Keratinocyte (primary cell): ENCODE measurements at regions not wholly inside any gene's neighbourhood (a gene's known extent, or its start where the extent isn't known, plus 50 kb on each side); places are given as distances from the start of the nearest gene placed in this dataset.

Experiments used
- DNase-seq: peaks from one replicate; pipeline ENCODE4 v3.0.0-alpha.2; 2011; ENCODE audit warnings: low read depth, missing footprints, low spot score
- FAIRE-seq: peaks from 2 replicates; lab custom pipeline; 2011; peaks lifted over from hg19 to GRCh38; lab: Jason Lieb, UNC
- H2AFZ ChIP-seq: 2 replicates; pipeline ENCODE4 v1.6.0; 2012; ENCODE audit warnings: low read length, control low read depth, inconsistent platforms; ENCODE audit not compliant: control insufficient read depth
- H3K27ac ChIP-seq: 2 replicates; pipeline ENCODE4 v1.5.1; 2011; ENCODE audit warnings: low read length; ENCODE audit not compliant: control insufficient read depth, insufficient read depth
- H3K27me3 ChIP-seq: 3 replicates; pipeline ENCODE4 v1.6.0; 2011; ENCODE audit warnings: low read length; ENCODE audit not compliant: control insufficient read depth, insufficient read depth; ENCODE audit errors: extremely low read depth
- H3K36me3 ChIP-seq, 2 experiments: 2 replicates in 1 of 2; 3 replicates in 1 of 2; pipeline ENCODE4 v1.5.1; 2011; ENCODE audit warnings: low read length in 2 of 2, mild to moderate bottlenecking in 1 of 2; ENCODE audit not compliant: control insufficient read depth in 2 of 2, insufficient read depth in 2 of 2; ENCODE audit errors: extremely low read depth in 1 of 2
- H3K4me1 ChIP-seq: 3 replicates; pipeline ENCODE4 v1.5.1; 2011; ENCODE audit warnings: low read length; ENCODE audit not compliant: control insufficient read depth, insufficient read depth; ENCODE audit errors: extremely low read depth
- H3K4me2 ChIP-seq: 3 replicates; pipeline ENCODE4 v1.6.0; 2011; ENCODE audit warnings: low read depth, low read length; ENCODE audit not compliant: control insufficient read depth, insufficient read depth; ENCODE audit errors: extremely low read depth
- H3K4me3 ChIP-seq, 3 experiments: fragments of 200-600 bp in 1 of 3; sonication (generic) in 1 of 3; 2 replicates in 2 of 3; 3 replicates in 1 of 3; pipeline ENCODE4 v1.5.1; 2011 to 2016; ENCODE audit warnings: low read length in 3 of 3, mild to moderate bottlenecking in 3 of 3, control low read depth in 2 of 3, inconsistent platforms in 1 of 3, low read depth in 1 of 3, mixed read lengths in 1 of 3, mixed run types in 1 of 3, moderate library complexity in 1 of 3; ENCODE audit not compliant: control insufficient read depth in 2 of 3, insufficient read depth in 2 of 3; ENCODE audit errors: extremely low read depth in 1 of 3
- H3K79me2 ChIP-seq: 2 replicates; pipeline ENCODE4 v1.6.0; 2012; ENCODE audit warnings: low read length; ENCODE audit not compliant: control insufficient read depth, insufficient read depth
- H3K9ac ChIP-seq: 3 replicates; pipeline ENCODE4 v1.6.0; 2011; ENCODE audit warnings: low read length; ENCODE audit not compliant: control insufficient read depth, insufficient read depth; ENCODE audit errors: extremely low read depth
- H3K9me1 ChIP-seq: 3 replicates; pipeline ENCODE4 v1.6.0; 2011; ENCODE audit warnings: low read length; ENCODE audit not compliant: control insufficient read depth, insufficient read depth; ENCODE audit errors: extremely low read depth
- H3K9me3 ChIP-seq: 2 replicates; pipeline ENCODE4 v1.5.1; 2012; ENCODE audit warnings: low read depth, low read length; ENCODE audit not compliant: control insufficient read depth
- H4K20me1 ChIP-seq: 3 replicates; pipeline ENCODE4 v1.6.0; 2011; ENCODE audit warnings: low read length; ENCODE audit not compliant: control insufficient read depth, insufficient read depth; ENCODE audit errors: extremely low read depth
- EZH2 ChIP-seq: IDR thresholded peaks from one replicate; pipeline ENCODE4 v1.6.1; 2012; ENCODE audit warnings: inconsistent platforms, mild to moderate bottlenecking, low read length, moderate library complexity
- dilution Hi-C: fragments of 300-500 bp; cut with MboI; formaldehyde crosslinking; loops from one replicate; pipeline ENCODE4 v1.7.0; 2020; ENCODE audit warnings: low sequenced_read_pairs; ENCODE audit not compliant: extremely low pct_ligation_motif_present
- TF ChIP-seq, protein P1 (sequence below), 3 experiments: IDR thresholded peaks in 1 of 3; conservative IDR thresholded peaks in 1 of 3; optimal IDR thresholded peaks in 1 of 3; 2 replicates in 2 of 3; 3 replicates in 1 of 3; pipeline versions ENCODE3 to v1.5.1; 2011; ENCODE audit warnings: low read length in 3 of 3, mild to moderate bottlenecking in 3 of 3, moderate library complexity in 2 of 3, control low read depth in 1 of 3, inconsistent platforms in 1 of 3; ENCODE audit not compliant: insufficient read depth in 2 of 3; ENCODE audit errors: extremely low read depth in 1 of 3

DNA sequence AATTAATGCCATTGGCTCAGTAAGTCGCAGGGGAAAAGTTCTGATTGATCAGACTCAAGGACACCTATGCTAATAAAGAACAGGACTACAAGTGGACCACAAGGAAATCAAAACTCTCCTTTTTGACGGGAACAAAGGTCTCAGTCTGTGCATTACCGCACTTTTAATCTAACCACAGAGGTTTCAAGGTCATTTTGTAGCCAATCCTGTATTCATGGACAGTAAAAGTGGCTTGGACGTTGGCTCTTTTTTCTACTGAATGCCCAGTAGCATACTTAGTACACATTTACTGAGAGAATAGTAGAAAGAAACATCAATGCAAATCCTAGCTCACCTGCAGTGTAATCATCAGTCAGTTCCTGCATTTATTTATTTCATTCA is 471.9 kb downstream of the PID1 start:
- Histone ChIP-seq H3K4me3 (no peak overlapping the region), H3K4me1 (no peaks in the 10 kb centered on the region)
- dilution Hi-C loops, result no loop called here

DNA sequence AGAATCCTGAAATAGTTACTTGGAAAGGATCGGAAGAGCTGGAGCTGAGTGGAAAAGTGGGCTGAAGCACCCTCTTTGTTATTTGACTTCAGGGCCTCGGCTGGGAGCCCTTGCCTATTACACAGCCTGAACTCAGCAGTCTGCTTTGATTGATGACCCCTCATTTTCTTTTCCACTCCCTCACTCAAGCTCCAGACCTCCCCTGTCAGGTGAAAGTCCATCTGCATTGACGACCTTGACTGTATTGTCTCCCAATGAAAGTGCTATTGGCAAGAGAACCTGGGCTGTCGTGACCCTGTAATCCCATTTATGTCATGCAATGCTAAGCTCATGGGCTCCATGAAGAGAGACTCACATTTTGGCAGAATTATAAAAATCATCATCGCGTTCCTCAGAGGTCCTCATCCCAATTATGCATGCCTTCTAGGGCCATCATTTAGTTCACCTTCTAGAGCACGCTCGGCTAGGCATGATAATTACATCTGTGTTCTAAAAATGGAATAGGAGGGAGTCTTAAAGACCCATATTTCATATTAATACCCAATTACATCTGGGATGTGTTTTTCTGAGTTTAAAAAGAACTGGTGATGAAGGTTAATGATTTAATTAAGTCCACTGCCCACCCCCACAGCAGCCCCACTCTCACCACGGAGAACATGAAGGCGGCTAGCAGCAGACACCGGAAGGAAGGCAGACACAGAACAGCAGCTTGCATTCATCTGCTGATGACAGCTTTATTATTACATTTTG is 472.5 kb downstream of the PID1 start:
- Histone ChIP-seq H3K4me1 (no peaks in the 10 kb centered on the region), H3K4me3 (no peak overlapping the region), H3K9ac (no peak overlapping the region), H3K79me2 (no peaks in the 10 kb centered on the region), H3K9me1 (no peaks in the 10 kb centered on the region), H3K27ac (no peak overlapping the region), H3K9me3 (no peaks in the 10 kb centered on the region), H3K36me3 (no peaks in the 10 kb centered on the region), H3K4me2 (no peak overlapping the region), H3K27me3 (no peaks in the 10 kb centered on the region), H4K20me1 (no peaks in the 10 kb centered on the region), H2AFZ (no peak overlapping the region)
- TF ChIP-seq EZH2, result no peak
- TF ChIP-seq, protein P1, sequence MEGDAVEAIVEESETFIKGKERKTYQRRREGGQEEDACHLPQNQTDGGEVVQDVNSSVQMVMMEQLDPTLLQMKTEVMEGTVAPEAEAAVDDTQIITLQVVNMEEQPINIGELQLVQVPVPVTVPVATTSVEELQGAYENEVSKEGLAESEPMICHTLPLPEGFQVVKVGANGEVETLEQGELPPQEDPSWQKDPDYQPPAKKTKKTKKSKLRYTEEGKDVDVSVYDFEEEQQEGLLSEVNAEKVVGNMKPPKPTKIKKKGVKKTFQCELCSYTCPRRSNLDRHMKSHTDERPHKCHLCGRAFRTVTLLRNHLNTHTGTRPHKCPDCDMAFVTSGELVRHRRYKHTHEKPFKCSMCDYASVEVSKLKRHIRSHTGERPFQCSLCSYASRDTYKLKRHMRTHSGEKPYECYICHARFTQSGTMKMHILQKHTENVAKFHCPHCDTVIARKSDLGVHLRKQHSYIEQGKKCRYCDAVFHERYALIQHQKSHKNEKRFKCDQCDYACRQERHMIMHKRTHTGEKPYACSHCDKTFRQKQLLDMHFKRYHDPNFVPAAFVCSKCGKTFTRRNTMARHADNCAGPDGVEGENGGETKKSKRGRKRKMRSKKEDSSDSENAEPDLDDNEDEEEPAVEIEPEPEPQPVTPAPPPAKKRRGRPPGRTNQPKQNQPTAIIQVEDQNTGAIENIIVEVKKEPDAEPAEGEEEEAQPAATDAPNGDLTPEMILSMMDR (optimal IDR thresholded peaks at IDR 0.05 in 1 of 3, IDR thresholded peaks at IDR 0.05 in 1 of 3, conservative IDR thresholded peaks at IDR 0.05 in 1 of 3; ENCODE audit: extremely low read depth in 1 of 3, insufficient read depth in 2 of 3, low read length in 3 of 3), result no peak
- FAIRE-seq (no peak), DNase-seq (no peak)
- dilution Hi-C loops, result no loop called here

More for the DNA sequence above, 471.9 kb downstream of the PID1 start:
- no peak overlapping the region for H3K4me2 ChIP-seq
- no peaks in the 10 kb centered on the region for H3K36me3 ChIP-seq
- no peaks in the 10 kb centered on the region for H3K9me3 ChIP-seq
- no peak overlapping the region for H3K27ac ChIP-seq
- H3K9me1 ChIP-seq, result no peaks in the 10 kb centered on the region
- no peaks in the 10 kb centered on the region for H3K79me2 ChIP-seq
- no peak overlapping the region for H2AFZ ChIP-seq
- H4K20me1 ChIP-seq, result no peaks in the 10 kb centered on the region
- no peak for FAIRE-seq
- no peaks in the 10 kb centered on the region for H3K27me3 ChIP-seq
- no peak overlapping the region for H3K9ac ChIP-seq
- no peak for DNase-seq
- no peak for TF ChIP-seq EZH2
- TF ChIP-seq, protein P1 (optimal IDR thresholded peaks at IDR 0.05 in 1 of 3, IDR thresholded peaks at IDR 0.05 in 1 of 3, conservative IDR thresholded peaks at IDR 0.05 in 1 of 3; ENCODE audit: extremely low read depth in 1 of 3, insufficient read depth in 2 of 3, low read length in 3 of 3), result no peak
